ENCODE measurements at regions not wholly inside any gene's neighbourhood (a gene's known extent, or its start where the extent isn't known, plus 50 kb on each side); places are given as distances from the start of the nearest gene placed in this dataset.

- no peaks in the 10 kb centered on the region for H3K36me3 ChIP-seq (ENCODE audit: insufficient read depth)
- no peak overlapping the region for H2AFZ ChIP-seq (ENCODE audit: low read depth)
- no peak overlapping the region for H3K4me3 ChIP-seq (IDR thresholded peaks at IDR 0.05; ENCODE audit: insufficient read depth, low read depth, low read length)
- H3K27ac ChIP-seq: no peak overlapping the region
- H3K4me1 ChIP-seq (ENCODE audit: low read depth, poor library complexity, severe bottlenecking): no peaks in the 10 kb centered on the region
- no peaks in the 10 kb centered on the region for H3K79me2 ChIP-seq (ENCODE audit: insufficient read depth, low read depth)
- H3K27me3 ChIP-seq (ENCODE audit: insufficient read depth, low read depth): no peaks in the 10 kb centered on the region
- no peak overlapping the region for H3K4me2 ChIP-seq
- H4K20me1 ChIP-seq (ENCODE audit: insufficient read depth): no peaks in the 10 kb centered on the region
- no peak overlapping the region for H3K9ac ChIP-seq
- no peak for TF ChIP-seq CTCF (conservative IDR thresholded peaks at IDR 0.05; ENCODE audit: low read depth, low read length)
Observed at GRCh38 chr10:33803248-33803647, 468.8 kb upstream of the NRP1 start.

DNA sequence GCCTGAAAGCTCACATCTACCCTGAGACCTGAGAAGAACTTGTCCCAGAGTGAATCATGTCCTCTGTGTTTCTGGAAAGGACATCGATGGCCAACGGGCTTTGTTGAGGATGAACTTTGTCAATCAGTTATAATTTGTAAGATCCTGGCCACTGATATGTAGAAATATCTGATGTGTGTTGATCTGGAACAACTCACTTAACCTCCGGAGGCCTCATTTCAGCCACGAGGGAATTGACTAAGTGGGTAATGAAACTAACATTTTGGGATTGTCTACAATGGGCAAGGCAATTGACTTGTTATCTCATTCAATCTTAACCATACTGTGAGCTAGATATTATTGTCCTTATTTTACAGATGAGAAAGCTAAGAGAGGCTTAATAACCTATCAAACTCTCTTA, 468.1 kb upstream of the NRP1 start:
- no peak for TF ChIP-seq CTCF (conservative IDR thresholded peaks at IDR 0.05; ENCODE audit: low read depth, low read length)
- no peaks in the 10 kb centered on the region for H3K4me1 ChIP-seq (ENCODE audit: low read depth, poor library complexity, severe bottlenecking)
- no peak overlapping the region for H3K4me2 ChIP-seq

GRCh38 chr10:33801705-33802104, 467.2 kb upstream of the NRP1 start:
- no peaks in the 10 kb centered on the region for H3K4me1 ChIP-seq (ENCODE audit: low read depth, poor library complexity, severe bottlenecking)
- H3K4me3 ChIP-seq (IDR thresholded peaks at IDR 0.05; ENCODE audit: insufficient read depth, low read depth, low read length): no peak overlapping the region
- no peak overlapping the region for H3K4me2 ChIP-seq
- H2AFZ ChIP-seq (ENCODE audit: low read depth): no peak overlapping the region
- no peak for TF ChIP-seq CTCF (conservative IDR thresholded peaks at IDR 0.05; ENCODE audit: low read depth, low read length)
- no peaks in the 10 kb centered on the region for H3K27me3 ChIP-seq (ENCODE audit: insufficient read depth, low read depth)
- no peak overlapping the region for H3K27ac ChIP-seq
- no peaks in the 10 kb centered on the region for H3K36me3 ChIP-seq (ENCODE audit: insufficient read depth)
- no peaks in the 10 kb centered on the region for H4K20me1 ChIP-seq (ENCODE audit: insufficient read depth)
- no peak overlapping the region for H3K9ac ChIP-seq
- H3K79me2 ChIP-seq (ENCODE audit: insufficient read depth, low read depth): no peaks in the 10 kb centered on the region

More for the DNA sequence above, 468.1 kb upstream of the NRP1 start:
- H3K79me2 ChIP-seq (ENCODE audit: insufficient read depth, low read depth): no peaks in the 10 kb centered on the region
- no peak overlapping the region for H3K9ac ChIP-seq
- H2AFZ ChIP-seq (ENCODE audit: low read depth): no peak overlapping the region
- H3K27me3 ChIP-seq (ENCODE audit: insufficient read depth, low read depth): no peaks in the 10 kb centered on the region
- no peak overlapping the region for H3K27ac ChIP-seq
- no peaks in the 10 kb centered on the region for H3K36me3 ChIP-seq (ENCODE audit: insufficient read depth)
- H4K20me1 ChIP-seq (ENCODE audit: insufficient read depth): no peaks in the 10 kb centered on the region
- H3K4me3 ChIP-seq (IDR thresholded peaks at IDR 0.05; ENCODE audit: insufficient read depth, low read depth, low read length): no peak overlapping the region

GRCh38 chr10:33800986-33801385, 466.5 kb upstream of the NRP1 start:
- no peaks in the 10 kb centered on the region for H3K27me3 ChIP-seq (ENCODE audit: insufficient read depth, low read depth)
- H3K79me2 ChIP-seq (ENCODE audit: insufficient read depth, low read depth): no peaks in the 10 kb centered on the region
- no peak overlapping the region for H3K9ac ChIP-seq
- H3K36me3 ChIP-seq (ENCODE audit: insufficient read depth): no peaks in the 10 kb centered on the region
- H3K4me3 ChIP-seq (IDR thresholded peaks at IDR 0.05; ENCODE audit: insufficient read depth, low read depth, low read length): no peak overlapping the region
- H2AFZ ChIP-seq (ENCODE audit: low read depth): no peak overlapping the region
- no peak overlapping the region for H3K4me2 ChIP-seq
- no peaks in the 10 kb centered on the region for H4K20me1 ChIP-seq (ENCODE audit: insufficient read depth)
- no peak overlapping the region for H3K27ac ChIP-seq
- no peaks in the 10 kb centered on the region for H3K4me1 ChIP-seq (ENCODE audit: low read depth, poor library complexity, severe bottlenecking)
- TF ChIP-seq CTCF (conservative IDR thresholded peaks at IDR 0.05; ENCODE audit: low read depth, low read length): no peak

All from KMS-11 (cell line).